ENCODE measurements at regions not wholly inside any gene's neighbourhood (a gene's known extent, or its start where the extent isn't known, plus 50 kb on each side); places are given as distances from the start of the nearest gene placed in this dataset.

- TF ChIP-seq RXRA (IDR thresholded peaks at IDR 0.05; ENCODE audit: borderline replicate concordance, low read depth) (peak; percentile 86), FOXJ3 (CRISPR knock-in tag; IDR thresholded peaks at IDR 0.05) (no peak), RFX5 (IDR thresholded peaks at IDR 0.05; ENCODE audit: low read length) (no peak), REST (IDR thresholded peaks at IDR 0.05; ENCODE audit: low read depth, low read length) (peak; percentile 39; the same call in 1 of the 2 replicates), TCF12 (IDR thresholded peaks at IDR 0.05) (peak; percentile 98), USF1 (IDR thresholded peaks at IDR 0.05; ENCODE audit: borderline replicate concordance, low read depth) (0 out of 2 replicates have a peak, but pooled peaks have one; percentile 21), SIN3A (IDR thresholded peaks at IDR 0.05; ENCODE audit: borderline replicate concordance, low read depth, low read length) (peak; percentile 70), TEAD4 (IDR thresholded peaks at IDR 0.05; ENCODE audit: borderline replicate concordance, insufficient read depth) (peak; percentile 98), RAD21 (IDR thresholded peaks at IDR 0.05; ENCODE audit: low read length) (no peak), YY1 (IDR thresholded peaks at IDR 0.05; ENCODE audit: low read depth) (peak; percentile 79; the same call in 1 of the 2 replicates), GABPA (IDR thresholded peaks at IDR 0.05; ENCODE audit: low read depth) (peak; percentile 26; the same call in 1 of the 2 replicates)
Measured at GRCh38 chr13:23500849-23501248, 67.3 kb upstream of the SACS start (continued).

GRCh38 chr13:23504180-23504579 lies 66.0 kb upstream of the TNFRSF19 start:
- DNase-seq = peak; percentile 51
- peak overlapping the region; percentile 92 to 100; a peak in 3 of 4 replicates for H3K27ac ChIP-seq (ENCODE audit: low read depth in 2 of 2, low read length in 1 of 2)
- peaks cover 28 to 52% of the 10 kb centered on the region in 2 experiments for H3K4me1 ChIP-seq (ENCODE audit: control insufficient read depth in 1 of 2, insufficient read depth in 2 of 2, low read depth in 1 of 2, low read length in 1 of 2)
- H3K4me3 ChIP-seq (ENCODE audit: low read depth in 2 of 2, low read length in 1 of 2) = no peak overlapping the region
- peak overlapping the region; percentile 32; the same call in 1 of the 2 replicates for H3K4me2 ChIP-seq
- H3K79me2 ChIP-seq (ENCODE audit: insufficient read depth) = no peaks in the 10 kb centered on the region
- peaks cover 57% of the 10 kb centered on the region for H3F3A ChIP-seq (replicated peaks; ENCODE audit: insufficient read depth)
- 25% methylated on average over 5 of the region's 5 CpGs for WGBS (ENCODE audit: low lambda C conversion rate)
- CTCF ChIA-PET = interaction anchor here (0.7 to 1.6 kb wide), 4 partner anchors 12 to 178 kb away, joined by 3 read pairs; no protein-coding TSS in a partner anchor
- no peaks in the 10 kb centered on the region for H3K27me3 ChIP-seq (ENCODE audit: insufficient read depth)
- peak overlapping the region; percentile 78; the same call in 1 of the 2 replicates for H3K9ac ChIP-seq
- POLR2A ChIA-PET = no interaction called here
- H3K9me2 ChIP-seq = no peaks in the 10 kb centered on the region
- H3K9me3 ChIP-seq = no peaks in the 10 kb centered on the region
- no peak overlapping the region for H2AFZ ChIP-seq (ENCODE audit: low read depth)
- no peaks in the 10 kb centered on the region for H4K20me1 ChIP-seq (ENCODE audit: insufficient read depth)
- no peaks in the 10 kb centered on the region for H3K36me3 ChIP-seq (replicated peaks in 1 of 2; ENCODE audit: control insufficient read depth in 1 of 2, insufficient read depth in 2 of 2, low read length in 1 of 2)
- no peak for TF ChIP-seq TAF1 (IDR thresholded peaks at IDR 0.05; ENCODE audit: borderline replicate concordance, low read depth, low read length)
- TF ChIP-seq IRF3 (IDR thresholded peaks at IDR 0.05; ENCODE audit: low read depth, low read length) = no peak
- no peak for TF ChIP-seq NRF1 (IDR thresholded peaks at IDR 0.05; ENCODE audit: low read depth, low read length)
- peak; percentile 39 for TF ChIP-seq CHD2 (IDR thresholded peaks at IDR 0.05; ENCODE audit: low read length, partially characterized antibody)
- TF ChIP-seq POLR2AphosphoS5 (IDR thresholded peaks at IDR 0.05; ENCODE audit: low read depth, low read length) = peak; percentile 20; the same call in 1 of the 2 replicates
- TF ChIP-seq MXI1 (IDR thresholded peaks at IDR 0.05; ENCODE audit: low read depth, low read length) = no peak
- TF ChIP-seq SIN3A (IDR thresholded peaks at IDR 0.05; ENCODE audit: borderline replicate concordance, low read depth, low read length) = no peak
- TF ChIP-seq SMC3 (IDR thresholded peaks at IDR 0.05; ENCODE audit: low read depth, low read length) = no peak
- TF ChIP-seq RCOR1 (IDR thresholded peaks at IDR 0.05; ENCODE audit: low read length) = peak; percentile 67; the same call in 1 of the 2 replicates
- no peak for TF ChIP-seq USF2 (IDR thresholded peaks at IDR 0.05; ENCODE audit: borderline replicate concordance, low read depth, low read length)
- TF ChIP-seq PBX3 (IDR thresholded peaks at IDR 0.05) = peak; percentile 75
- peak; percentile 65 for TF ChIP-seq FOSL2 (IDR thresholded peaks at IDR 0.05; ENCODE audit: borderline replicate concordance, low read depth)
- TF ChIP-seq EZH2phosphoT487 (IDR thresholded peaks at IDR 0.05; ENCODE audit: borderline replicate concordance, low read depth) = no peak
- no peak for TF ChIP-seq YY1 (IDR thresholded peaks at IDR 0.05; ENCODE audit: low read depth)
- TF ChIP-seq RFX5 (IDR thresholded peaks at IDR 0.05; ENCODE audit: low read length) = no peak
- no peak for TF ChIP-seq FOXJ3 (CRISPR knock-in tag; IDR thresholded peaks at IDR 0.05)

All from SK-N-SH (cell line).